Cerebellar nuclear complex (tissue), 1 donor: ENCODE measurements at regions not wholly inside any gene's neighbourhood (a gene's known extent, or its start where the extent isn't known, plus 50 kb on each side); places are given as distances from the start of the nearest gene placed in this dataset.
A peak's percentile ranks its signal among the peaks of the same experiment; 100 is the strongest.

Experiments used
- DNase-seq, 2 experiments: peaks; one replicate each; lab custom pipeline; 2025; lab: John Stamatoyannopoulos, UW

- DNase-seq, result no peak
Measured at GRCh38 chr7:155138204-155138603, 68.1 kb downstream of the HTR5A start.

- peak in 1 of 2 experiments; percentile 77 for DNase-seq
Measured at GRCh38 chr7:155141562-155141961, 71.4 kb downstream of the HTR5A start.

DNA sequence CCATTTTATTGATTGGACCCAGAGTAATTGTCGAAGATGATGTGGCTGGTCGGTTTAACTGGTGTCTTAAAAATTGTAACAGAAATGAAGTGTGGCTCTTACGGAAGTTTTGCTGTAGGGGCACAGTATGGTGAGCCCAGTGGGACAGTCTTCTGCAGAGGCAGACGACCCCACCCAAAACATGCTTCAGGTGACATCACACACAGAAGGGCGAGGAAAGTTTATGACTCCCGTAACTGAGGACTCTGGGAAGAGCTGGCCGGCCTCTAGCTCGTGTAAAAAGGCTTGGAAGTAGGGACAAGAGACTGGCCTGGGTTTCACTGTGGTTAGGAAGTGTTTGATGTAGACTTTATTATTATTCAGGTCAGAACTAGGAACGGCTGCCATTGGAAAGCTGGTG lies 73.3 kb downstream of the HTR5A start:
- no peak for DNase-seq

- no peak for DNase-seq
Measured at GRCh38 chr7:155144371-155144770, 74.2 kb downstream of the HTR5A start.

DNA sequence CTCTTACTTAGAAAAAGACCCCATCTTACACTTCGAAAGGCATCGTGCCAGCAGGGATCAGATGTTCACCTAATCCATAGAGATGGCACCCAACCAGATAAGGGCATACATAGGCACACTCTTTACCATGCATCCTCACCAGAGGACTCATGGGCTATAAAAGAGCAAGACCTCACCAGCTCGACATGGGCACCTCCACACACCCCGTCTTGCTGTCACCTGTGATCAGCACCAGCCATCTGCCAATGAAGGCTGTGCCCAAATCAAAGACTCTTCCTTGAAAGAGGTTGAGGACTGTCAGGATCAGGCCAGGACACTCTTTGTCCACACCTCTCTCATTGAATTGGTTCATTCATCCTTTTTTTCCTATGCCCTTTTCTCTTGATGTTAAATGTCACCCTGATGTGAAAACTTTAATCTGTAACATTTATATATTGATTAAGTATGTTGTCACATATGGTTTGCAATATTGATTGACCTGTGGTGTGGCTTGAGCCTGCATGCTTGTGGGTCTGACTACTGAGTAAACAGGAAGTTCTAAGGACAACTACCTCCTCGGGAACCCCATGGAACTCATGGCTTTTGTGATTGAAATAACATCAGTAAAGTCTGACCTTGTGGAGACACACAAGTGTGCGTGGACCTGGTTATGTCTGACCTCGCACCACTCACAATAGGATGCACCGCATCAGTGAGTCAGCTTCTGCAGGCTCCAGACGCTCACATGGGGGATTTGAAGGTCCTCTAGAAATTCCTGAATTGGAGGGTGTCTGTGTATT lies 75.5 kb downstream of the HTR5A start:
- DNase-seq, result no peak

DNA sequence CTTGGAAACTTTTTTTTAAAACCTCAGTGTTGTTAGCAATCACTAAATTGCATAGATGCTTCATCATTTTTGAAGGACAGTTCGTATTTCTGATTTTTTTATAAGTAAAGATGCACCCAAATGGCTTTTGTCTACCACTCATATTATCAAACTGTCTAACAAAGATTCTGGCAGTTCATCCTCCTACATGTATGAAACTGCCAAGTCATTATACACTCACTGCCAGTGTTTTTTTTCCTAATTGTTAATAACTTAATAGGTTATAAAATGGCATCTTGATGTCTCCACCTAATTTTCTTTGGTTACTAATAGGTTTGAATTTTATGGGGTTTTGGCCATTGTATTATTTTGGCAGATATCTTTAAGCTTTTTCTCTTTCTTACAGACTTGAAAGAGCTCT lies 77.0 kb downstream of the HTR5A start:
- no peak for DNase-seq

DNA sequence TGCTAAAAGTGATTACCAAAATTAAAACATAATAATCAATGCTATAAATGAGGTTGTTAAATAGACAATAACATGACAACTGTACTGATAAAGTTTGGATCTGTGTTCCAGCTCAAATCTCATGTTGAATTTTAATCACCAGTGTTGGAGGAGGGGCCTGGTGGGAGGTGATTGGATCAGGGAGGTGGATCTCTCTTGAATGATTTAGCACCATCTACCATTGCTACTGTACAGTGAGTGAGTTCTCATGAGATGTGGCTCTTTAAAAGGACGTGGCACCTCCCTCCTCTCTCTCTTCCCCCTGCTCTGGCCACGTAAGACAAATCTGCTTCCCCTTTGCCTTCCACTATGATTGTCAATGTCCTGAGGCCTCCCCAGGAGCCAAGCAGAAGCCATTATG lies 77.5 kb downstream of the HTR5A start:
- no peak for DNase-seq

GRCh38 chr7:155153676-155154075 lies 83.6 kb downstream of the HTR5A start:
- DNase-seq, result no peak

DNA sequence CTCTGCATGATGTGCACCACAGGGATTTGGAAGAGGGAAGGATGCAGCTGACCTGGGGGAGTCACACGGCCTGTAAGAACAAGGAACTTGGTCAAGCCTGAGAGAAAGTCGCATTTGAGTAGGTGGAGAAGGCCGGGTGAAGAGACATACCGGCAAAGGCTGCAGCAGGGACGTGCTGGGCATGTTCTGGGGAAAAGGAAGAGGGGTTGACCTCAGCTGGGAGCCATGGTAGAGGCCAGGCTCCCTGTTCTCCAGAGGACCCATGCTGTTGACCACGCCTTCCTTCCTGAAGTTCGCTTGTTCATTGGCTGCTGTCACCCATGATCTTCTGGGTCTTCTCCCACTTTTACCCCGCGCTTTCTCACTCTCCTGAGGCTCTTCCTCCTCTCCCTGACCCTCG lies 84.5 kb downstream of the HTR5A start:
- no peak for DNase-seq

GRCh38 chr7:155161690-155162089 lies 91.6 kb downstream of the HTR5A start:
- no peak for DNase-seq

GRCh38 chr7:155162422-155162821 lies 92.3 kb downstream of the HTR5A start:
- DNase-seq, result no peak

GRCh38 chr7:155163696-155164095 lies 93.6 kb downstream of the HTR5A start:
- no peak for DNase-seq

DNA sequence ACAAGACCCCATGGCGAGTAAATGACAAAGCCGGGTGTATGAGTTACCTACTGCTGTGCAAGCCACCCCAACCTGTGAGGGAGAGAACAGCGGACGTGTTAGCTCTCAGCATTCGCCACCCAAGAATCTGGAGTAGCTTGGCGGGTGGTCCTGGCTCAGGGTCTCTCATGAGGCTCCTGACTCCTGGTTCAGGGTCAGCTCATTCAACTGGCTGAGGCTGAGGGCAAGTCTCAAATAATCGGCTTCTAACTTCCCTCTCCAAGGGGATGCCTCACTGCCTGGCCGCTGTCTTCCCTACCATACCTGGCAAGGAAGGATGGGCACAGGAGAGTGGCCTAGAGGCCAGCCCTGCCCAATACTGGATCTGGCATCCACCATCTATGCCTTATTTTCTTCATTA lies 94.2 kb downstream of the HTR5A start:
- no peak for DNase-seq

DNA sequence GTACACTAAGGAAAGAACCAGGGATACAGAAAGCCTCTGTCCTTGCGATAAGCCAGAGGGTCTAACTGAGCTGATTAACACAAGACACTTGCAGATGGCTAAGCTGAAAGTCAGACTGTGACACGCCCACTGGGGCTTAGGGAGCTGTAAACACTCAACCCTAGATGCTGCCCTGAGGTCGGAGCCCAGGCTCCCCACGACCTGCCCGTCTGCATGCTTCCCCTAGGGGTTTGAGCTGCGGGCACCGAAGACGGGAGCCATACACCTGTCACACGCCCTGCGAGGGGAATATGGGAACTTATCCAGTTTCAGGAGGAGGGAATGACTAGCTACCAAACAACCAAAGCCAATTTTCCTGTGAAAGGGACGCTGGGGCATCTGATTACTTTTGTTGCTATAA lies 96.0 kb downstream of the HTR5A start:
- DNase-seq, result no peak

DNA sequence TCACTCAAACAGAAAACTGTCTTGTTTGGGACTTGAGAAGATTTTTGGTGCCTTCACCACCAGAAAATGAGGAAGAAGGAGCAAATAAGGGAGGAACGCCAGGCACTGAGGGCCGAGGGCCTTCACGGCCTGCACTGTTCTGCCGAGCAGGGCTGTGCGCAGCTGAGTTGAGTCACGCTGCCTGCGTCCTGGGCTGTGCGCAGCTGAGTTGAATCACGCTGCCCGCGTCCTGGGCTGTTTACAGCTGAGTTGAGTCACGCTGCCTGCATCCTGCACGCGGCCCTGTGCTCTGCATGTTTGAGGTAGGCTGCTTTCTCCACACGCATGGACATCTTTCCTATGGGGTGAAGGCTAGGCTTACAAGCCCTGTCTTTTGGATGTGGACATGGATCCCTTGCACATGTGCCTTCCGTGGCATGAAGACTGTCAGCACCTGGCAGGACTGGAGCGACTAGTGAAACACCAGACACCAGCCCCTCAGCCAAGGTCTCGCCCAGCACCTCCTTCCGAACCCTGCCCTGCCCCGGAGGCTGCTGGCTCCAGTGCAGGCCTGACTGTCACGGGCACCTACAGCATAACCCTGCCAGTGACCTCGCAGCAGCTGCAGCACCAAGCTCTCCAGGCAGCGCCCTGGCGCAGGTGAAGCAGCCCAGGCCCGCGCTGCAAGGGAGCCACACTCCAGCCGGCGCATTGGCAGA lies 96.7 kb downstream of the HTR5A start:
- no peak for DNase-seq

- DNase-seq, result no peak
Measured at GRCh38 chr7:155167706-155168365, 97.7 kb downstream of the HTR5A start.

DNA sequence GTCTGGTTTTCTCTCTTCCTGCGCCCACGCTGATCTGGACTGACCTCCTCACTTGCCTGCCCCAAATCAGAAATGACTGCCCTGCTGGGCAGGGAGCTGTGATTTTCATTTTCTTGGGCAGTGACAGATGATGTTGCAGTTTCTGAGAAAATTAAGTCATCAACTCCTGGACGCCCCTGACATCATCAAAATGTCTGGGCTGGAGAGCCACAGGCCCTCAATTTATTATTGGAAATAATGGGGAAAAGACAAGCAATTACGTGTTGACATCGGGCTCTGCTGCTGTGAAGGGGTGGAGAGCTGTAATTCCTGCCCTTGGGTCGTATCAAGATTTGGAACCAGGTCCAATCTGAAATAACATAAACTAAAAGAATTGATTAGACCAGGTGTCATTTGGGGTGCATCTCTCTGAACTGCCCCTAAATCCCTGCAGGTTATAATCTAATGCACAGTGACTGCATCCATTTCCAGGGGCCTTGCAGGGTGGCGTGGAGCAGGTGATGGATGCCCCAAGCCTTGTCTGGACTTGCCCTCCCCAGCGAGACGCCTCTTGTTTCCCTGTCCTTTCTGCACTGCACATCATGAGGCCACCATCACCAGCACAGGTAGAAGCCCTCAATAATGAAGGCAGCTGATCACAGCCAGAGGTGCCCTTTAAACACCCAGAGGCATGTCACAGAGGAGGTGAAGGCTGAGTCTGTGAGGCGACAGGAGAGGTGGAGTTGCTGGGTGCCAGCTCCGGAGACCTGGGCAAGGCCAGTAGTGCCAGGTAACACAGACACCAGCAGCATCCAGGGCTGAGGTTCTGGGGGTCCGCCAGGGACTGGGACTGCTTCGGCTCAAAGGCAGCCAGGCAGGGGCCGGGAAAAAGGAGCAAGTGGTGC lies 98.7 kb downstream of the HTR5A start:
- DNase-seq, result no peak

- no peak for DNase-seq
Measured at GRCh38 chr7:155169498-155170065, 99.5 kb downstream of the HTR5A start.

- DNase-seq, result no peak
Measured at GRCh38 chr7:155170331-155170730, 100.2 kb downstream of the HTR5A start.

DNA sequence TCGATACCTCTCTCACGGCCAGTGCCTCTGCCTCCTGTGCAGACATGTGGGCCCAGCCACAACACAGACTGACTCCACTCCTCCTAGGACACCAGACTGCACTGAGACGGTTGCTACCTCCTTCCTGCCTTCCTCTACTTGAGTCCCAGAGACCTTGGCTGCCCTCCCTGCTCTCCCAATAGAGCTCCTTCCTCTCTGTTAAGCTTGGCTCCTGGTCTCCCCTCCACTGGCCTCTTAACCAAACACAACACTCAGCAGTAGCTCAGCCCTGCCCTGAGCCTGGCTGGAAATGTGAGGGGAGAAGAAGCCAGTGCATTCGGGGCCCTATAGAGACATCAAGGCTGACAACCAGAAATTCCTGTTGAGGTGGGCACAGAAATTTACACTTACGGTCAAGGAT lies 102.0 kb downstream of the HTR5A start:
- no peak for DNase-seq

DNA sequence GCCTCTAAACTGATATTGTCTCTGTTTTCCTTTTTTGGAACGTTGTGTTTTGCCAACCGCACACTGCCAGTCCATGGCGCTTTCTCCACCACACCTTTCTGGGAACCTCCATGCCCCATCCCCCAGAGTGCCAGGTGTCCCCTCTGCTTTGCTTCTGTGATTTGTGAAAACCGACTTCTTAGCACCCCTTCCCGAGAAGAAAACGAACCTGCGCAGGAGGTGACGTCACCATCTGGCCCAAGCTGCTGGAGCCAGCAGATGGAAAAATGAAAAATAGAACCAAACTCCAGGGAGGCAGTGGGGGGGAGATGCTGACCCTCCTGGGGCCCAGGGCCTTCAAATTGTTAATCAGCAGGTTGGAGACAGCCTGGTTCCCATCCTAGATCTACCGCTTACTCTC lies 103.8 kb downstream of the HTR5A start:
- peak in 1 of 2 experiments; percentile 11 for DNase-seq

DNA sequence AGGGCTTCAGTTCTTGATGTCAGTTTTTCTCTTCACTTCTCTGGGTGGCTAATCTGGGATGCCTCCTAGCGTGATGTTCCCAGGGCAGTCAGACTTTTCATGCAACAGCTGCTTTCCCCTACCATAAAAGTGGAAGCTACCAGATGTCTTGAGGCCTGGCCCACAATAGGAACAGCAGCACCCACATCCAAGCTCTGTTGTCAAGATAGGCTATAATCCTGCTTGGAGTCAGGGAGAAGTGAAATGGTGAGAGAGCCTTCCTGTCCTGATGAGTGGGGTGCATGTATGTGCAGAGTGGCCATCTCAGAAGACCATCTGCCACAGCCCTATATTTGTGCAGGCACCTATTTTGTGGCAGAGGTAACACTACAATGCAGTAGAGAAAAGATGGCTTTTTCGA lies 108.0 kb downstream of the HTR5A start:
- no peak for DNase-seq
